NCI-H187 treated with DMSO at 0.1 percent for 48 hours (cell line): ENCODE measurements at regions not wholly inside any gene's neighbourhood (a gene's known extent, or its start where the extent isn't known, plus 50 kb on each side); places are given as distances from the start of the nearest gene placed in this dataset.

Experiments
- DNase-seq: peaks from one replicate; lab custom pipeline; 2025; lab: John Stamatoyannopoulos, UW

DNA sequence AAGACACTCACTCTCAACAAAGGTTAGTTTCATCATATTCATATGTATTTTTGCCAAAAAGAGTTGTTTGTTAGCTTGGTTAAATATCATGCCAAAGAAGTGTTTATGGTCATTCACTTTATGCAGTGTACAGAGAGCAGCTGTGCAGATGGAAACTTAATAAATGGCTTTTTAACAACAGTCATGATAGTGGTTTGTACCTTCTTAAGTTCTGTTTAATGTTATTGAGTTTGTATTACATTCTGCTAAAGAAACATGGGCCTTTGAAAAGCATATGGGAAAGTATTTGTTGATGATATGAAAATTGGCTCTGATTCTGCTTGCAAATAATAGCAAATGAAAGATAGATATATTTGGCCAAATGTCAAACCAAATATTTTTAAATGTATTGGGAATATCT lies 607.3 kb downstream of the NCAM2 start:
- DNase-seq, result no peak

DNA sequence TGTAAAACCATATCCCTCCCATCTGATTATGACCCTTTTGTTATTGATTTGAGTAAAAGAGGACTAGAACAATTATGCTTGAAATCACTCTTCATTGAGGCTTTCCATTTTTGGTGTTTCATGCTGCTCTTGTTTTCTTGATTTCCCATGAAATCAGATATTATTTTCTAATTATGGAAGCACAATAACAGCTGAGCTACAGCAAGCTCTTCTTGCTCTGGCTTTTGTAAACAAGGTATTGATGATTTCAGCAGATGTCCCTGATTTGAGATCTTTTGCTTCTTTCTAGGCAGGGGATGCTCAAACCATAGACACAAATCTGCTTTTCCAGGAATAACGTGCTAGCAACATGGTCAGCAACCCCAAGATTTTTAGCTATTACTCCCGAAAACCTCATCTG lies 607.8 kb downstream of the NCAM2 start:
- no peak for DNase-seq

- DNase-seq, result no peak
Measured at GRCh38 chr21:21612466-21612865, 614.3 kb downstream of the NCAM2 start.

GRCh38 chr21:21614966-21615365 lies 616.8 kb downstream of the NCAM2 start:
- DNase-seq, result no peak

DNA sequence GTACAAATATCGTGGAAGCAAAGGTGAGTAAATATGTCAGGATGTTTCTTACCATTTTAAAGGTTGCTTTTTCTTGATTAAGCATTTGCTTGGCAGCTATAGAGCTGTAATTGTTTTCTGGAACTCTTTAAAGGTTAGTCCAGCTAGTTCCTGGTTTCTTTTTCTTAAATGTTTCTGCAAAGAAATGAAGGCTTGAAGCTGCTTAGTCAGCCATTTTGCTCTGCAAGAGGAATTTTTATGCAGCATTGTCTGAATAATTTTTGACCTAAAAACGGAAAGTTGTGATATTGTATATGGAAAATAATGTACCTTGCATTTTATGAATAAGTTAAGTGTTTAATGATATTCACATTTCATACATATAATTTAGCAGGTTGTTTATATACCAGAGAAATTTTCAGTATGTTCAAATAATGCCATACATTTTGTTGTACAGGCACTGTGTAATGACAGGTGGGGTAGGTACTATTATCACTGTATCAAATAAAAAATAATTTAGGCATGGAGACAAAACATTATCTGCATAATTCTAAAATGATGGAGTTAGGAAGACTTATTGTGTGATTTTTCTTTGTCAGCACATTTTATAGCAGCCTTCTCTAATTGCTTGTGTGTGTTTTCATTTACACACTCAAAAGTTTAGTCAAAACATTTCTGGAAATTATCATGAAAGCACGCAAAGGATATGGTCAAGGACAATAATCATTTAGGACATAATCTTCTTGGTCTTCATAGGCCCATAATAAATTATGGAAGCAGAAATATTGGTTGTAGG lies 624.4 kb downstream of the NCAM2 start:
- no peak for DNase-seq

GRCh38 chr21:21624674-21625073 lies 626.5 kb downstream of the NCAM2 start:
- DNase-seq, result no peak

- no peak for DNase-seq
Measured at GRCh38 chr21:21631961-21632360, 633.8 kb downstream of the NCAM2 start.

- DNase-seq, result no peak
Measured at GRCh38 chr21:21632926-21633325, 634.7 kb downstream of the NCAM2 start.

GRCh38 chr21:21661741-21662140 lies 663.5 kb downstream of the NCAM2 start:
- no peak for DNase-seq

- no peak for DNase-seq
Measured at GRCh38 chr21:21662776-21663175, 664.6 kb downstream of the NCAM2 start.

DNA sequence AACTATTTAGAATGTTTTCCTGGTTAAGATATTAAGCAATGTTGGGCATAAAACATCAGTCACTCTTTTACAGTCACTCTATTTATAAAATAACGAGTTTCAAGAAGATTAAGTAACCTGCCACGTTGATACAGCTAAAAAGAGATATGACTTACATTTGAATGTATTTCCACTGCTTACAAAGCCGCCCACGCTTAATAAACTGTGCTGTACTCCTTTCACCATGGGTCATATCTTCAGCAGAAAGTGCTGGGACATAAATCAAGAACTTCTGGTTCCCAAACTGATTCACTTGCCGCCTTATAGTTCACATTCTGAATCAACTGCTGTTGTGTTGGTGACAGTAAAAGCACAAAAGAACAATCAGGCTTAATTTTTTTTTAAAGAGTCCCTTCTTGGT lies 666.7 kb downstream of the NCAM2 start:
- no peak for DNase-seq

DNA sequence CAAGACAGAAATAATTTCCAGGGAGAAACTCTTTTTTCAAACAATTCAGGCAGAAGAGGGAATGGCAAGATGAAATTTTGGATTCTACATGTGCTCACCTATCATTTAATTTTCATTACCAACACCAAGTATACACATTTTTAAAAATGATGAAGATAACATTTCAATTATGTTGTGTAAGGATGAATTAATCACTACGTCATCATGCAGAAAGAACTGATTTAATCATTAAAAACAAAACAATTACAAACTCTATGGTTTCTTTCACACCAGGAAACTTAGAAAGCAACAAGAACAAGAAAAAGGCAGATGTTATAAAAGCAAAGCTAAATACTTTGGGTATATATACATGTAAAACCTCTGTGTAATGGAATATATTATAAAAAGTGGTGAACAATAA lies 668.5 kb downstream of the NCAM2 start:
- DNase-seq, result no peak

DNA sequence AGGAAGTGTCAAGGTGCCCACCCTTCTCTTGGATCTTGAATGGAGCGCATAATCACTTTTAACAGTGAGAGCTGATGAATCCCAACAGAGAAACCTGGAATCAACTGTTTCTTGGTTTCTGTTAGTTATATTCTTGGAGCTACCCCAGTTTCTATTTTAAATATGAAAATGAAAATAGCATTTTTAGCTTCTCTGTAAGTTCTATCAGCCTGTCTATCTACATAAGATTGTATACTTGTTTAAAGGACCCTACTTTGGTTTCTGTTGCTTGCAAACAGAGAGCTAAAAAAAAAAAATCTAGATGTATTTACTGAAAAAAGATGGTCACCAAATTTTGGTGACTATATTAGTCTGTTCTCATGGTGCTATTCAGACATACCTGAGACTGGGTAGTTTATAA lies 670.0 kb downstream of the NCAM2 start:
- no peak for DNase-seq

GRCh38 chr21:21673959-21674358 lies 675.8 kb downstream of the NCAM2 start:
- no peak for DNase-seq

DNA sequence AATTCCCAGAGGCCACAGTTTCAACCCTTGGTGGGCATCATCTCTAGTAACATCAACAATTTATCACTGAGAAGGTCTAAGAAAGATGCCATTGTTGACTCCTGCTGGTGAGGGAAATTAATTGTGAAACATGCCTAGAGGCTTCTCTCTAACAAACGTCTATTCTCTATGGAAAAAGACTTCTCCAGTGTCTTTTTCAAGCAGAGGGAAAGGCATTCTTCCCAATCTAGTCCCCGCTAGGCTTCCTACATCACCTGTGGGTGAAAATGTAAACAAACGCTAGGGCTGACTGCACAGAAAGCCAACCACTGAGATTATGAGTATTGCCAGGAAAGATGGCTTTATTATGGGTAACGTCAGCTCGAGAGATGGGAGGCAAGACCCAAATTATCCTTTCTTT lies 677.4 kb downstream of the NCAM2 start:
- no peak for DNase-seq

- no peak for DNase-seq
Measured at GRCh38 chr21:21682172-21682571, 684.0 kb downstream of the NCAM2 start.

DNA sequence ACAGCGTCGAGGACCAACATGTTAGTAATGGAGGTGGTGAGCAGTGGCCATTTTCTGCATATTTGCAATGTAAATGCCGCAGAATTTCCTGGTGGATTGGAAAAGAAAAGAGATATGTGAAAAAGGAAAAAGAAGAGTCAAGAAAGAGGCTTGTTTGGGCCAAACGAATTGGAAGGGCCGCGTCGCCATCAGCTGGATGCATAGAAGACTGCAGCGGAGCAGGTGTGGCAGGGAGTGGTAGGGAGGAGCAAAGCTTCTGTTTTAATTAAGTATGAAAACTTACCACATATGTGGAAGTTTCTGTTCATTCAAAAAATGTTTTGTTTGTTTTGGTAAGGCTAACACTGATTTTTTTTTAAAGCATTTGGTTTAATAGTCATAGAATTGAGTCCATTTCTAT lies 690.7 kb downstream of the NCAM2 start:
- no peak for DNase-seq

DNA sequence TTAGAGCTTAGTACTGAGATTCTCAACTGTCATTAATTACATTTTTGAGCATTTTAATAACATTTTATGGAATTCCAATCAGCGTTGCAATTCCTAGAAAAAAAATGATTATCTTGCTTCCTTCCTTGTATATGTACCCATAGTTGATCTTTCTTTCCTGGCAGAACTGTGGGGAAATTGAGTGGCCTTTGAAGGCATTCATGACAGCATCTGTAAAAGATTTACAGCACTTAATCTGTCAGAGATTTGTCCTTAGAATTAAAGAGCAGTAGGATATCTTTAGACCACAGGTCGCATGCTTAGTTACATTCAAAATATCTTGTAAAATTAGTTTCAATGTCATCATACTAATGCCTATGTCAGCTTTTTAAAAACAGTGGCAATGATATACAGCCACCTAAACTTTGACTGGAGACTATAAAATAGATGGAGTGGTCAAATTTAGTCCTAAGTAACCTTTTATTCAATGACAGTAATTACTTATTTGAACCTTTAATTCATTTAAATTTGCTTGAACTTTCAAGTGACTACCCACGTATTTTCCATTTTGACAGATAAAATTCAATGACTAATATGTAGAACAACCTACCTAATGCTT lies 692.0 kb downstream of the NCAM2 start:
- no peak for DNase-seq

GRCh38 chr21:21712748-21713520 lies 714.7 kb downstream of the NCAM2 start:
- no peak for DNase-seq

GRCh38 chr21:21713651-21714180 lies 715.5 kb downstream of the NCAM2 start:
- no peak for DNase-seq

- DNase-seq, result no peak
Measured at GRCh38 chr21:21714426-21714825, 716.2 kb downstream of the NCAM2 start.

DNA sequence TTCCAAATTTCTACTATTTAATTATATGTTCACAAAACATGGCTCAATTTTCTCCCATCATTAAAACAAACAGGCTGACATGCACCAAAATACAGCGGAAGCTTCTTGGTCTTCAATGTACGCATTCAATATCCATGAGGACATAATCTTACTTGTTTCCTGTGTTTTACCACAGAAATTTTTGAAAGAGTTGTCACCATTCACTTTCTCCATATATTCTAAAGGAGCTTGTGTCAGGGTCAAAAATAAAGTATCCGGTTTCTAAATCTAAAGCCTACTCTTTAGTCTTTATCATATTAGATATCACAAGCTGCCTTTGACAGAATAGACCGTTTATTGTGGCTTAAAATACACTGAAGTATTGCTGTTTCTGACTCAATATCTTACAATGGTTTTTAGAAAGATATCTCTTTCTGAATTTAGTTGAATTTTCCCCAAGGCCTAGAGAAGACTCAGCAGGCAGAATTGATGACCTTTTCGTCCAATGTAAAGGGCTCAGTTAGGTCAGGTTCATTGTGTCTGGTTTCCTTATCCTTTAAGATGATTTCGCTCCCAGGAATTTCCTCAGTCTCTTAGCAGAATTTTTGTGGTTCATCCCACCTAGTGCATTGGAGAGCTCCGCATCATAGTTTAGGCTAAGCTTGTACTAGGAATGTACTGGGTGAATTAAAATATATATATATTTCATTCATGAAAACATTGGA lies 717.2 kb downstream of the NCAM2 start:
- no peak for DNase-seq
